ENCODE measurements at regions not wholly inside any gene's neighbourhood (a gene's known extent, or its start where the extent isn't known, plus 50 kb on each side); places are given as distances from the start of the nearest gene placed in this dataset.

DNA sequence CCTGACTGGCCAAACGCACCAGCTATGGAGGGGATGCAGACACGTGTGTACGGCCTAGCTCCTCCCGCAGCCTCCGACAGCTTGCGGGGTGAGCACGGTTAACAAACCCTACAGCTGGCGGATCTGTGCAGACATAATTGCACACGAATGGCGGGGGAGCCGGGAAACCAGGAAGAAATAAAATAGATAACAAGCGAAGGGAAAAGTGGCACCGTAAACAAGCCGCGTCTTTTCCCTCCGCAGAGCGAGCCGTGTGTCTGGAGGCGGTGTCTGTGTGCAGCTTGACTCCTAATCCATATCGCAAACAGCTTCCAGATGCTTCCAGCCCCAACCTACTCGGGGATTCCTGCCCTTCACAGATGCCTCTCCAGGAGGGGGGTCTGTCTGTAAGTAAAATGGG lies 853.1 kb upstream of the SALL3 start:
- TF ChIP-seq, protein P1, sequence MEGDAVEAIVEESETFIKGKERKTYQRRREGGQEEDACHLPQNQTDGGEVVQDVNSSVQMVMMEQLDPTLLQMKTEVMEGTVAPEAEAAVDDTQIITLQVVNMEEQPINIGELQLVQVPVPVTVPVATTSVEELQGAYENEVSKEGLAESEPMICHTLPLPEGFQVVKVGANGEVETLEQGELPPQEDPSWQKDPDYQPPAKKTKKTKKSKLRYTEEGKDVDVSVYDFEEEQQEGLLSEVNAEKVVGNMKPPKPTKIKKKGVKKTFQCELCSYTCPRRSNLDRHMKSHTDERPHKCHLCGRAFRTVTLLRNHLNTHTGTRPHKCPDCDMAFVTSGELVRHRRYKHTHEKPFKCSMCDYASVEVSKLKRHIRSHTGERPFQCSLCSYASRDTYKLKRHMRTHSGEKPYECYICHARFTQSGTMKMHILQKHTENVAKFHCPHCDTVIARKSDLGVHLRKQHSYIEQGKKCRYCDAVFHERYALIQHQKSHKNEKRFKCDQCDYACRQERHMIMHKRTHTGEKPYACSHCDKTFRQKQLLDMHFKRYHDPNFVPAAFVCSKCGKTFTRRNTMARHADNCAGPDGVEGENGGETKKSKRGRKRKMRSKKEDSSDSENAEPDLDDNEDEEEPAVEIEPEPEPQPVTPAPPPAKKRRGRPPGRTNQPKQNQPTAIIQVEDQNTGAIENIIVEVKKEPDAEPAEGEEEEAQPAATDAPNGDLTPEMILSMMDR (conservative IDR thresholded peaks at IDR 0.05; ENCODE audit: low read length), result no peak
- no peak for DNase-seq (ENCODE audit: low read depth)

DNA sequence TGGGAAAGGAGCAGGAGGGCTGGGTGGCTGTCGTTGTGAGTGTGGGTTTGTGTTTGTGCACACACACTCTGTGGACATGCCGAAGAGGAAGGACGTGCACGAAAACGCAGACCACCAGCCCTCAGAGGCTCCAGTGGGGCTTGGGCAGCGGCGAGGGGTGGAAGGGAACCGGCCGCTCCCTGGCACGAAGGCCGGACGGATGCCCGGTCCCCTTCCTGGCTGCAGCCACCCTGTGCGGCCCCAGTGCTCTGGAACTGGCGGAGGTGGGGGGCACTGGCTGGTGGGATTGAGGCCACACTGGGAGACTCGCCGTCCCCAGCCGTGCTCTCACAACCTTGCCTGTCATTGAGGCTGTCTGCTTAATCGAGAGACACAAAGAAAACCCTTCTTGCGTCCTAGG lies 852.6 kb upstream of the SALL3 start:
- no peak for DNase-seq (ENCODE audit: low read depth)
- TF ChIP-seq, protein P1 (conservative IDR thresholded peaks at IDR 0.05; ENCODE audit: low read length), result no peak
- no peak overlapping the region for H3K4me3 ChIP-seq (ENCODE audit: low read length)

More for the DNA sequence above, 853.1 kb upstream of the SALL3 start:
- H3K4me3 ChIP-seq (ENCODE audit: low read length), result no peak overlapping the region

DNA sequence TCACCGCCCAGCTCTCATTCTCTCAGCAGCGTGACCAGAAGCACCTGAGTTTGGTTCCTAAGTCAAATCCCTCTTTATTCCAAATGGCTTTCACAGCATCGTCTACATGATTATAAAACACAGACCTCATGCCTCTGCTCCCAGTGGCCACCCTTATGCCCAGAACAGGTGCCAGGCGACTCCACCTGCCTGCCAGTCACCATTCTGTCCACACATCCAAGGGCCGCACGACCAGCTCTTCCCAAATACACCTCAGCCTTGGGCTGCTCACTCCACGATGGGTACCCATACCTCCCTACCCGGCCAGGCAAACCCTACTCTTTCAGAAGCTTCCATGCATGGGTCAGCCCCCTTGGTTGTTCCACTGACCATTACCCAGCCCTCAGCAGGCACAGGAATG lies 851.6 kb upstream of the SALL3 start:
- no peak overlapping the region for H3K4me3 ChIP-seq (ENCODE audit: low read length)

DNA sequence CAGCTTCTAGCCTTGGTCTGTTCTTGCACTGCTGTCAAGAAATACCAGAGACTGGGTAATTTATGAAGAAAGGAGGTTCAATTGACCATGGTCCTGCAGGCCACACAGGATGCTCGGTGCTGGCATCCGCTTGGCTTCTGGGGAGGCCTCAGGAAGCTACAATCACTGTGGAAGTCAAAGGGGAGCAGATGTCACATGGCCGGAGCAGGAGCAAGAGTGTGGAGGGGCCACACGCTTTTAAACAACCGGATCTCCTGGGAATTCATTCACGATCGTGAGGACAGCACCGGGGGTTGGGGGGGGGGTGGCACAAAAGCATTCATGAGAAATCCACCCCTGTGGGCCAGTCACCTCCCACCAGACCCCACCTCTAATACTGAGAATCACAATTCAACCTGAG lies 850.4 kb upstream of the SALL3 start:
- TF ChIP-seq, protein P1 (conservative IDR thresholded peaks at IDR 0.05; ENCODE audit: low read length), result no peak
- H3K4me3 ChIP-seq (ENCODE audit: low read length), result no peak overlapping the region
- DNase-seq (ENCODE audit: low read depth), result no peak

More for the DNA sequence above, 851.6 kb upstream of the SALL3 start:
- no peak for DNase-seq (ENCODE audit: low read depth)
- TF ChIP-seq, protein P1 (conservative IDR thresholded peaks at IDR 0.05; ENCODE audit: low read length), result no peak

DNA sequence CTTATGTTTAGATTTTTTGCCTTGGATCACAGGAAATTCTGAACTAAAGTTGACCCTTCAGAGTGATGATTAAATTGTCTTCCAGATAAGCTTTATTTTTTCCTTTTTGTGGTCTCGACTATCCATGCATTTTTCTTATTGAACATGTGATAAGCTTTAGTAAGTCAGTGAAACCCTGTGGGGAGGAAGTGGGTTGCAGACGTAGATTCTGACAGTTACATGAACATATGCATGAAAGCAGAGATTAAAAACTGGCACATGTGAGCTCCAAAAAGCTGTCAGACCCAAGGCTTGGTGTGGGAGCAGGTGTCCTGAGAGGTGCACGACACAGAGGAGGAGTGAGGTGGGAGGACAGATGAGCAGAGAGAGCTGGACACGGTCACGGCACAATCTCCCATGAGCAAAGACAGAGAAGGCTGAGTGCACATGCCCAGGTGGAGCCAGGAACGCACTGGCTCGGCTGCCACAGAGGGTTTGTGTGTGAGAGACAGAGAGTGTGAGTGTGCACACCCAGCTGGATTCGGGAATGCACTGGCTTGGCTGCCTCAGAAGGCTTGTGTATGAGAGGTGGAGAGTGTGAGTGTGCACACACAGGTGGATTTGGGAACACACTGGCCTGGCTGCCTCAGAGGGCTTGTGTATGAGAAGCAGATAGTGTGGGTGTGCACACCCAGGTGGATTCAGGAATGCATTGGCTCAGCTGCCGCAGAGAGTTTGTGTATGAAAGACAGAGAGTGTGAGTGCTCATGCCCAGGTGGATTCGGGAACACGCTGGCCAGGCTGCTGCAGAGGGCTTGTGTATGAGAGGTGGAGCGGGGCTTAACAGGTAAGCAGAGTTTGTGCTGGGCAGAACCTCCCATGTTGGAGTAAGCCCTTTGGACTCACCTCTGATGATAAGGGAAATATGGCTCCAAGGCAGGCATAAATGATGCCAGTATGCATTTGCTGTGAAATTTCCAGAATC lies 849.1 kb upstream of the SALL3 start:
- no peak for DNase-seq (ENCODE audit: low read depth)
- no peak overlapping the region for H3K4me3 ChIP-seq (ENCODE audit: low read length)
- TF ChIP-seq, protein P1 (conservative IDR thresholded peaks at IDR 0.05; ENCODE audit: low read length), result no peak

DNA sequence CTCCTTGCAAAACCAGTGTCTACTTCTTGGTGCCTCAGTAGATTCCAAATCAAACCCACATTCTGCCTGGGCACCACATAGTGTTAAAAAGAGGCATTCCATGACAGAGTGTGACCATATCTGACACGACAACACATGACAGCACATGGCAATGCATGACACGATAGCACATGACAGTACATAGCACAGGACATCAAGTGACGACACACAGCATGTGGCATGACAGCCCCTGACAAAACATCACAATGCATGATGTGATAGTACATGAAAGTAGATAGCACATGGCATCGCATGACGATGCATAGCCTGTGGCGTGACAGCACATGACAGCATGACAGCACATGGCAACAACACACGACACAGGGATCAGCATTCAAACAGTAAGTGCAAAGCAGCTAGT lies 845.9 kb upstream of the SALL3 start:
- TF ChIP-seq, protein P1 (conservative IDR thresholded peaks at IDR 0.05; ENCODE audit: low read length), result no peak
- DNase-seq (ENCODE audit: low read depth), result no peak
- H3K4me3 ChIP-seq (ENCODE audit: low read length), result no peak overlapping the region

DNA sequence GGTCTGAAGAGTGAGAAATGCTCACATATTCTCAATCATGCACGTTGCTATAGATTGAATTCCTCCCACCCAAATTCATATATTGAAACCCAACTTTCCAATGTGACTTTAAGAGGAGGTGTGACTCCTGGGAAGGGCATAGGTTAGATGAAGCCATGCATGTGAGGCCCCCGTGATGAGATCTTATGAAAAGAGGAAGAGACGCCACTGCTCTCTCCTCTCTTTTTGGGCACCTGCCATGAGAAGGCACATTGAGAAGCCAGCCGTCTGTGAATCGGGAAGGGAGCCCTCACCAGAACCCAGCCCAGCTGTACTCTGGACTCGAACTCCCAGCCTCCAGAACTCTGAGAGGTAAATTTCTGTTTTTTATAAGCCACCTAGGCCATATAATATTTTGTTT lies 842.6 kb upstream of the SALL3 start:
- TF ChIP-seq, protein P1 (conservative IDR thresholded peaks at IDR 0.05; ENCODE audit: low read length), result no peak
- DNase-seq (ENCODE audit: low read depth), result no peak
- no peak overlapping the region for H3K4me3 ChIP-seq (ENCODE audit: low read length)

Measured in AG10803 (cell line).